NB4 (cell line): ENCODE measurements at regions not wholly inside any gene's neighbourhood (a gene's known extent, or its start where the extent isn't known, plus 50 kb on each side); places are given as distances from the start of the nearest gene placed in this dataset.

ENCODE experiments used
- CTCF ChIP-seq: IDR thresholded peaks from one replicate; pipeline ENCODE4 v1.5.1; 2012; ENCODE audit warnings: low read depth, low read length
- POLR2A ChIP-seq: IDR thresholded peaks from 2 replicates; pipeline ENCODE4 v1.6.1; 2011; ENCODE audit warnings: mild to moderate bottlenecking; ENCODE audit not compliant: insufficient read length; ENCODE audit errors: extremely low read depth

- TF ChIP-seq CTCF (no peak), POLR2A (no peak)
Measured at GRCh38 chrX:18065956-18066355, 154.7 kb downstream of the BEND2 start.
